Lower lobe of right lung (tissue), 2 donors: ENCODE measurements at regions not wholly inside any gene's neighbourhood (a gene's known extent, or its start where the extent isn't known, plus 50 kb on each side); places are given as distances from the start of the nearest gene placed in this dataset.

ENCODE experiments used
- ATAC-seq, 2 donors: fragments of 200-7000 bp; cut with Tn5 transposase; one replicate each; pipeline ENCODE4 v1.9.1; 2020 to 2022; ENCODE audit warnings: mild to moderate bottlenecking in 2 of 2, moderate library complexity in 2 of 2
- DNase-seq: peaks from one replicate; pipeline ENCODE4 v3.0.0-alpha.2; 2020
- H3K27ac ChIP-seq: fragments of 200-600 bp; one replicate; pipeline ENCODE4 v1.8.0; 2022
- H3K27me3 ChIP-seq: fragments of 200-600 bp; one replicate; pipeline ENCODE4 v1.8.0; 2022; ENCODE audit warnings: low read depth
- H3K36me3 ChIP-seq: fragments of 200-600 bp; one replicate; pipeline ENCODE4 v1.8.0; 2022; ENCODE audit warnings: mild to moderate bottlenecking
- H3K4me1 ChIP-seq: fragments of 200-600 bp; one replicate; pipeline ENCODE4 v1.8.0; 2022
- H3K4me3 ChIP-seq: fragments of 200-600 bp; one replicate; pipeline ENCODE4 v1.8.0; 2022; ENCODE audit warnings: mild to moderate bottlenecking
- H3K9me3 ChIP-seq: fragments of 200-600 bp; one replicate; pipeline ENCODE4 v1.8.0; 2022
- intact Hi-C: fragments of 100-400 bp; cut with DNase I; formaldehyde crosslinking; loops from one replicate; pipeline ENCODE4 v1.11.0; 2022
- TF ChIP-seq, protein P1 (sequence below): fragments of 200-600 bp; IDR thresholded peaks from one replicate; pipeline ENCODE4 v1.8.0; 2022; ENCODE audit warnings: antibody characterized with exemption, mild to moderate bottlenecking
- donor health status: DM: no; HTN: yes; CAD: no; lungs with severe emphysema.

DNA sequence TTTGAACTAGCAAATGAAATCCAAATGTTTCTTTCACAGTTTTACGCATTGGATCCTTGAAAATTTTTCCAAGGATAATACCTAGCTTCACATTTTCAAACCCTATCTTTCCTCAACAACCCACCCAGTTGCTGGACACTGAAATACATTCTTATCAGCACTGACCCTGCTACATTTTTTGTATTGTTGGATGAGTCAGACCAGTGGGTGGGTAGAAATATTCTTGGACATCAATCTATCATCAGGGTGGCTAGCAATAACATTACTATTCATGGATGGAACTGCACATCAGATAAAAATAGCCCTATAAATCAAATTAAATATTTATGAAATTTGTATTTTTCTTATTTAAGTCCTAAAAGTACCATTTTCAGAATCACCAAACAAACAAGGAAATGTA, 407.4 kb upstream of the IZUMO3 start:
- no peak overlapping the region for H3K27ac ChIP-seq
- DNase-seq, result no peak
- TF ChIP-seq, protein P1, sequence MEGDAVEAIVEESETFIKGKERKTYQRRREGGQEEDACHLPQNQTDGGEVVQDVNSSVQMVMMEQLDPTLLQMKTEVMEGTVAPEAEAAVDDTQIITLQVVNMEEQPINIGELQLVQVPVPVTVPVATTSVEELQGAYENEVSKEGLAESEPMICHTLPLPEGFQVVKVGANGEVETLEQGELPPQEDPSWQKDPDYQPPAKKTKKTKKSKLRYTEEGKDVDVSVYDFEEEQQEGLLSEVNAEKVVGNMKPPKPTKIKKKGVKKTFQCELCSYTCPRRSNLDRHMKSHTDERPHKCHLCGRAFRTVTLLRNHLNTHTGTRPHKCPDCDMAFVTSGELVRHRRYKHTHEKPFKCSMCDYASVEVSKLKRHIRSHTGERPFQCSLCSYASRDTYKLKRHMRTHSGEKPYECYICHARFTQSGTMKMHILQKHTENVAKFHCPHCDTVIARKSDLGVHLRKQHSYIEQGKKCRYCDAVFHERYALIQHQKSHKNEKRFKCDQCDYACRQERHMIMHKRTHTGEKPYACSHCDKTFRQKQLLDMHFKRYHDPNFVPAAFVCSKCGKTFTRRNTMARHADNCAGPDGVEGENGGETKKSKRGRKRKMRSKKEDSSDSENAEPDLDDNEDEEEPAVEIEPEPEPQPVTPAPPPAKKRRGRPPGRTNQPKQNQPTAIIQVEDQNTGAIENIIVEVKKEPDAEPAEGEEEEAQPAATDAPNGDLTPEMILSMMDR, result no peak

DNA sequence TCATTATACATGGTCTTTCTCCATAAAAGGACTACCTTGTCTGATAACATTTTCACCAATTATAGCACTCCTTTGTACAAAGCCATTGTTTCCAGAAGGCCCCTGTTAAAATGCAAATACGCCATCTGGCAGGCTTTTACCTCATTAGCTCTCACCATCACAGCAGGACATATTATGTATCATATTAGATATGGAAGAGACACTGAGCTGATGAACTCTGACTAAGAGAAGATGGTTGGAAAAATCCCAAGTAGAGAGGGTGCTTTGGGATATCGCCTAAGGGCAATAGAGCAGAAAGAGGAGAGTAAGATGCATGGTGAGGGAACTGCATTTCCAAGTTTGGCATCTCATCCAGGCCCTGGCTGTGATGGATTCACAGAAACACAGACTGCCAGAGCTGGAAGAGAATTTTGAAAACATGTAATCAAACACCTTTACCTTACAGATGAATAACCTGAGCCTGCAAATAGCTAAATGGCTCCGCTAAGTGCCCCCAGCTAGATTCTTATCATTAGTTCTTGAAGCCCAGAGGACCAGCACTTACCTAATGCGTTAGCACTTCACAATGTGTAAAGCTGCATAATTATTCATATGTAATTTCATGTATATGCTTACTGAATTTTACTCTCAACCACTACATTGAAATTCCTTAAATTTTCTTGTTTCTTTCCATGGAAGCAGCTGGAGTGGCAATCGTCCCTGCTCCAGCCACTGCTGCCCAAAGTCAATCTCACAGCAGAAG, 393.6 kb upstream of the IZUMO3 start:
- Histone ChIP-seq H3K27me3 (no peaks in the 10 kb centered on the region), H3K9me3 (no peaks in the 10 kb centered on the region), H3K36me3 (no peaks in the 10 kb centered on the region), H3K4me3 (no peak overlapping the region), H3K4me1 (no peaks in the 10 kb centered on the region), H3K27ac (no peak overlapping the region)
- intact Hi-C loops, result no loop called here
- TF ChIP-seq, protein P1, result no peak
- ATAC-seq (no peak), DNase-seq (no peak)

More for the DNA sequence above, 407.4 kb upstream of the IZUMO3 start:
- H3K4me3 ChIP-seq, result no peak overlapping the region
- intact Hi-C loops, result no loop called here
- no peaks in the 10 kb centered on the region for H3K4me1 ChIP-seq
- H3K9me3 ChIP-seq, result no peaks in the 10 kb centered on the region
- no peak for ATAC-seq
- H3K36me3 ChIP-seq, result no peaks in the 10 kb centered on the region
- no peaks in the 10 kb centered on the region for H3K27me3 ChIP-seq

DNA sequence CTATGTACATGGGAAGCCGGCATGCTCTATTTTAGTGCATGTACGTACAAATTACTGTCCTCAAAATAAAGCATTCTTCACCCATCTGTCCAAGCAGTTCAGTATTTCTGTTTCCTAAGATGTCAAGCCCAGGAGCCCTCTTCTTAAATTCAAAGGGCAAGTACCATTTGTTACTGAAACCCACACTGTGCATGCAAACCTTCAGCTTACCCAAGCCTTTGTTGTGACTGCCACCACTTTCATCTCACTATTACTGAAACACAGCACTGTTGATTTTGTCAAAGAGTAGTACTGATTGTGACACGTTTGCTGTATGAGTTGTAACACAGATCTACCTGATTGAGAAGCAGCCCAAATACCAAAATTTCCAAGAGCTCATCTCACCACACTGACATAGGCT, 390.4 kb upstream of the IZUMO3 start:
- Histone ChIP-seq H3K9me3 (no peaks in the 10 kb centered on the region), H3K4me3 (no peak overlapping the region), H3K27ac (no peak overlapping the region), H3K4me1 (no peaks in the 10 kb centered on the region), H3K27me3 (no peaks in the 10 kb centered on the region), H3K36me3 (no peaks in the 10 kb centered on the region)
- intact Hi-C loops, result no loop called here
- DNase-seq (no peak), ATAC-seq (no peak)
- TF ChIP-seq, protein P1, result no peak

DNA sequence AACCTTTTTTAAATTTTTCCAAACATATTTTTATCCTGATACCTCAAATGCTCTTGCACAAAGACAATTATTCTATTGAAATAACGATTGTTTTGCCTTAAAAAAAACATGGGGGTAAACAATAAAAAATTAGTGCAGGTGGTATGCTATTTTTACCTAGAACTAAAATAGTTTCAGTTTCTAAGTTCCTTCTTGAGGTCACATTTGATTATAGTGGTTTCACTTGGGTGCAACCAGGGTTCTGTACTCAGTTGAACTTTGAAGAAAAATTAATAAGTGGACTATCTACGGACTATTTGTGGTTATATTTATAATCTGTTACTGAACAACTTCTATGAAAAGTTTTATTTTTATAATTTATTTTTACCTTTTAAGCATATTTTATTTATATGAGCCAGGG, 387.1 kb upstream of the IZUMO3 start:
- Histone ChIP-seq H3K4me1 (no peaks in the 10 kb centered on the region), H3K27me3 (no peaks in the 10 kb centered on the region), H3K9me3 (no peaks in the 10 kb centered on the region), H3K4me3 (no peak overlapping the region), H3K27ac (no peak overlapping the region), H3K36me3 (no peaks in the 10 kb centered on the region)
- TF ChIP-seq, protein P1, result no peak
- ATAC-seq (no peak), DNase-seq (no peak)
- intact Hi-C loops, result no loop called here

DNA sequence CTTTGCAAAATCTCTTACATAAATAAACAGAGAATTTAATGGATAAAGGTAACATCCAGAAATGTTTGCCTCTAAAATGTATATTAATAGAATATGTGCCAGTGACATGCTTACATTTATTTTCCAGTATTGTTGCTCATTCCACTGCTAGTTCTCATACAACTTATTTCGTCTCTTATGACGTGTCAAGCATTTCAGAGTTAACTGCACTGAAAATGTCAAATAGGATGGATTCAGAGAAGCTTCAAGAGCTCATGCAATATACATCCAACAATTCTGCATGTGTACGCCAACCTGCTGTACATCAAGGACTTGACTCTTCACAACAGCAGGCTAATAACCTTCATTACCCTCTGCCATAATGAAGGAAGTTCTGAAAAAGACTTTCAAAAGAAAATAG, 386.2 kb upstream of the IZUMO3 start:
- intact Hi-C loops, result no loop called here

More for the DNA sequence above, 386.2 kb upstream of the IZUMO3 start:
- no peaks in the 10 kb centered on the region for H3K27me3 ChIP-seq
- DNase-seq (no peak), ATAC-seq (no peak)
- H3K4me1 ChIP-seq, result no peaks in the 10 kb centered on the region
- H3K9me3 ChIP-seq, result no peaks in the 10 kb centered on the region
- no peaks in the 10 kb centered on the region for H3K36me3 ChIP-seq
- no peak overlapping the region for H3K27ac ChIP-seq
- no peak overlapping the region for H3K4me3 ChIP-seq
- TF ChIP-seq, protein P1, result no peak
